Right atrium auricular region (tissue), 2 donors: ENCODE measurements at regions not wholly inside any gene's neighbourhood (a gene's known extent, or its start where the extent isn't known, plus 50 kb on each side); places are given as distances from the start of the nearest gene placed in this dataset.
A peak's percentile ranks its signal among the peaks of the same experiment; 100 is the strongest.

Experiments used
- DNase-seq: peaks from one replicate; pipeline ENCODE4 v3.0.0-alpha.2; 2019; ENCODE audit warnings: low spot score
- H3K27ac ChIP-seq, 2 donors: fragments of 200-600 bp; sonication (generic); 1 replicate in 1 of 2; 2 replicates in 1 of 2; pipeline ENCODE4 v1.5.1; 2016 to 2019
- H3K27me3 ChIP-seq, 2 donors: fragments of 200-600 bp; sonication (generic); one replicate each; pipeline versions ENCODE4 v1.5.1 to v1.6.0; 2017 to 2019
- H3K36me3 ChIP-seq: fragments of 200-600 bp; sonication (generic); one replicate; pipeline ENCODE4 v1.5.1; 2016
- H3K4me1 ChIP-seq, 2 donors: fragments of 200-600 bp; sonication (generic); one replicate each; pipeline versions ENCODE4 v1.5.1 to v1.6.0; 2017 to 2019
- H3K4me3 ChIP-seq, 2 donors: fragments of 200-600 bp; sonication (generic); 1 replicate in 1 of 2; 2 replicates in 1 of 2; pipeline ENCODE4 v1.5.1; 2017 to 2019; ENCODE audit warnings: mild to moderate bottlenecking in 1 of 2, moderate library complexity in 1 of 2
- H3K9me3 ChIP-seq, 2 donors: fragments of 200-600 bp; sonication (generic); one replicate each; pipeline ENCODE4 v1.5.1; 2019
- CTCF ChIP-seq, 2 donors: fragments of 200-600 bp; sonication (generic); IDR thresholded peaks; one replicate each; pipeline ENCODE4 v1.5.1; 2019; ENCODE audit warnings: antibody characterized with exemption in 2 of 2

GRCh38 chr1:47621977-47622376 is 184.1 kb downstream of the FOXD2 start:
- Histone ChIP-seq H3K27ac (no peak overlapping the region), H3K9me3 (no peaks in the 10 kb centered on the region), H3K27me3 (no peaks in the 10 kb centered on the region), H3K36me3 (no peaks in the 10 kb centered on the region), H3K4me3 (no peak overlapping the region), H3K4me1 (no peaks in the 10 kb centered on the region)
- no peak for TF ChIP-seq CTCF (IDR thresholded peaks at IDR 0.05)
- peak; percentile 30 for DNase-seq

GRCh38 chr1:47622776-47623556 is 185.1 kb downstream of the FOXD2 start:
- no peaks in the 10 kb centered on the region for H3K9me3 ChIP-seq
- DNase-seq: no peak
- no peaks in the 10 kb centered on the region for H3K27me3 ChIP-seq
- H3K27ac ChIP-seq: no peak overlapping the region
- H3K4me1 ChIP-seq: no peaks in the 10 kb centered on the region
- no peak overlapping the region for H3K4me3 ChIP-seq
- H3K36me3 ChIP-seq: no peaks in the 10 kb centered on the region
- TF ChIP-seq CTCF (IDR thresholded peaks at IDR 0.05): no peak

- H3K4me3 ChIP-seq: no peak overlapping the region
- peak; percentile 9 for DNase-seq
- no peaks in the 10 kb centered on the region for H3K27me3 ChIP-seq
- no peaks in the 10 kb centered on the region for H3K36me3 ChIP-seq
- no peaks in the 10 kb centered on the region for H3K9me3 ChIP-seq
- H3K27ac ChIP-seq: no peak overlapping the region
- no peaks in the 10 kb centered on the region for H3K4me1 ChIP-seq
- TF ChIP-seq CTCF (IDR thresholded peaks at IDR 0.05): no peak
These were observed 185.7 kb downstream of the FOXD2 start for GRCh38 chr1:47623557-47623940.

- Histone ChIP-seq H3K27me3 (no peaks in the 10 kb centered on the region), H3K4me3 (no peak overlapping the region), H3K36me3 (no peaks in the 10 kb centered on the region), H3K9me3 (no peaks in the 10 kb centered on the region), H3K4me1 (no peaks in the 10 kb centered on the region), H3K27ac (no peak overlapping the region)
- peak; percentile 42 for DNase-seq
- no peak for TF ChIP-seq CTCF (IDR thresholded peaks at IDR 0.05)
These were observed 186.7 kb downstream of the FOXD2 start for GRCh38 chr1:47624531-47624930.

- Histone ChIP-seq H3K4me1 (no peaks in the 10 kb centered on the region), H3K36me3 (no peaks in the 10 kb centered on the region), H3K27ac (no peak overlapping the region), H3K9me3 (no peaks in the 10 kb centered on the region), H3K4me3 (no peak overlapping the region), H3K27me3 (no peaks in the 10 kb centered on the region)
- TF ChIP-seq CTCF (IDR thresholded peaks at IDR 0.05): no peak
- DNase-seq: no peak
These were observed 189.2 kb downstream of the FOXD2 start for GRCh38 chr1:47627016-47627415.
